OCI-LY7 (cell line): ENCODE measurements at regions not wholly inside any gene's neighbourhood (a gene's known extent, or its start where the extent isn't known, plus 50 kb on each side); places are given as distances from the start of the nearest gene placed in this dataset.

Source experiments
- EZH2phosphoT487 ChIP-seq: fragments of 200-600 bp; sonication (generic); IDR thresholded peaks from 2 replicates; pipeline ENCODE4 v1.6.1; 2018; ENCODE audit warnings: low read depth, borderline replicate concordance, mild to moderate bottlenecking, mixed run types, antibody characterized with exemption, low read length, moderate library complexity, mixed read lengths
- TF ChIP-seq, protein P1 (sequence below): fragments of 200-600 bp; sonication (generic); conservative IDR thresholded peaks from 2 replicates; pipeline ENCODE4 v1.5.1; 2014; ENCODE audit warnings: mild to moderate bottlenecking, antibody characterized with exemption, low read length, moderate library complexity, mixed read lengths

DNA sequence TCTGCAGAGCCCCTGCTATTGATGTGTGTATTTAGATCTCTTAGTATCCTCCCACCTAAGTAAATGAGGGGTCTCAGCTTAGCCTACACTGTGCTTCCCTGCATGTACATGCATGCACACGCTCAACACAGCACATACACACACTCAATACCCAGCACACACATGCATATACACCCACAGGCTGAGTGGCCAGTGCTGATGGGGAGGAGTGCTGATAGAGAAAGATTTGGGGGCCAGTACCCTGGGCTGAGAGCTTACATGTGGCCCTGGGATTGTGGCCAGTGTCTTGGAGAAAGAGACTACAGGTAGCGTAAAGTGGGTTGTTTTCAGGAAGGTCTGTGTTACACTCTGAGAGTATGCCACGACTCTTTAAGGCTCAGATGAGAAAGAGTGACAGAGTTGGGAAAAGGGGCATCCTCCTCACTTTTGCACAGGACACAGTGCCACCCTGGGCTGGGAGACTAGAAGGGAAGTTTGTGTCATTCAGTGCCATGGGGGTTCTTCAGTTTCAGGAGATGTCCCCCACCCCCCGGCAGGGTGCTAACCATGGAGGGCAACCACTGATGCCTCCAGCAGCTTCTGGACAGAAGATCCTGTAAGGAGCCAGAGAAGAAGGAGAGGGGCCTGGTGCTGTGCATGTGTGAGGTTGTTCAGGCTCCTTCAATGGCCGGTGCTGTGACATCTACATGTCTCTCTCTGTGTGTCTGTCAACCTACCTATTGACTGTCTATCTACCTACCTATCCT, 166.8 kb downstream of the RHOU start:
- TF ChIP-seq, protein P1, sequence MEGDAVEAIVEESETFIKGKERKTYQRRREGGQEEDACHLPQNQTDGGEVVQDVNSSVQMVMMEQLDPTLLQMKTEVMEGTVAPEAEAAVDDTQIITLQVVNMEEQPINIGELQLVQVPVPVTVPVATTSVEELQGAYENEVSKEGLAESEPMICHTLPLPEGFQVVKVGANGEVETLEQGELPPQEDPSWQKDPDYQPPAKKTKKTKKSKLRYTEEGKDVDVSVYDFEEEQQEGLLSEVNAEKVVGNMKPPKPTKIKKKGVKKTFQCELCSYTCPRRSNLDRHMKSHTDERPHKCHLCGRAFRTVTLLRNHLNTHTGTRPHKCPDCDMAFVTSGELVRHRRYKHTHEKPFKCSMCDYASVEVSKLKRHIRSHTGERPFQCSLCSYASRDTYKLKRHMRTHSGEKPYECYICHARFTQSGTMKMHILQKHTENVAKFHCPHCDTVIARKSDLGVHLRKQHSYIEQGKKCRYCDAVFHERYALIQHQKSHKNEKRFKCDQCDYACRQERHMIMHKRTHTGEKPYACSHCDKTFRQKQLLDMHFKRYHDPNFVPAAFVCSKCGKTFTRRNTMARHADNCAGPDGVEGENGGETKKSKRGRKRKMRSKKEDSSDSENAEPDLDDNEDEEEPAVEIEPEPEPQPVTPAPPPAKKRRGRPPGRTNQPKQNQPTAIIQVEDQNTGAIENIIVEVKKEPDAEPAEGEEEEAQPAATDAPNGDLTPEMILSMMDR: no peak
- no peak for TF ChIP-seq EZH2phosphoT487
